CD14-positive monocyte (primary cell): ENCODE measurements at regions not wholly inside any gene's neighbourhood (a gene's known extent, or its start where the extent isn't known, plus 50 kb on each side); places are given as distances from the start of the nearest gene placed in this dataset.

ENCODE experiments used
- DNase-seq, 3 donors: peaks; one replicate each; pipeline ENCODE4 v3.0.0-alpha.2; 2011 to 2022
- H2AFZ ChIP-seq: 2 replicates; pipeline ENCODE4 v1.6.0; 2012; ENCODE audit warnings: mild to moderate bottlenecking, low read depth, low read length, inconsistent platforms; ENCODE audit not compliant: insufficient read depth, poor library complexity, severe bottlenecking
- H3K27ac ChIP-seq, 2 donors: 1 replicate in 1 of 2; 2 replicates in 1 of 2; pipeline ENCODE4 v1.5.1; 2012 to 2013; ENCODE audit warnings: low read length in 2 of 2, control low read depth in 1 of 2, inconsistent platforms in 1 of 2, low read depth in 1 of 2, mild to moderate bottlenecking in 1 of 2
- H3K27me3 ChIP-seq, 2 donors: one replicate each; pipeline versions ENCODE4 v1.6.0 to v1.6.1; 2011 to 2013; ENCODE audit warnings: low read length in 2 of 2; ENCODE audit not compliant: control insufficient read depth in 2 of 2, insufficient read depth in 2 of 2
- H3K36me3 ChIP-seq, 2 donors: replicated peaks in 1 of 2; 1 replicate in 1 of 2; 2 replicates in 1 of 2; pipeline versions ENCODE4 v1.5.1 to v1.6.1; 2012 to 2013; ENCODE audit warnings: low read length in 2 of 2, control low read depth in 1 of 2, inconsistent platforms in 1 of 2, mild to moderate bottlenecking in 1 of 2; ENCODE audit not compliant: insufficient read depth in 2 of 2, control insufficient read depth in 1 of 2
- H3K4me1 ChIP-seq, 2 donors: 1 replicate in 1 of 2; 2 replicates in 1 of 2; pipeline versions ENCODE4 v1.5.1 to v1.6.1; 2012 to 2013; ENCODE audit warnings: low read length in 2 of 2, control low read depth in 1 of 2, inconsistent platforms in 1 of 2, mild to moderate bottlenecking in 1 of 2, moderate library complexity in 1 of 2; ENCODE audit not compliant: insufficient read depth in 2 of 2, control insufficient read depth in 1 of 2
- H3K4me2 ChIP-seq: replicated peaks from 2 replicates; pipeline ENCODE3; 2012; ENCODE audit warnings: low read length, moderate library complexity, mild to moderate bottlenecking; ENCODE audit not compliant: poor library complexity, severe bottlenecking; ENCODE audit errors: extremely low read depth
- H3K4me3 ChIP-seq, 3 experiments: fragments of 200-600 bp in 1 of 3; sonication (generic) in 1 of 3; replicated peaks in 1 of 3; 1 replicate in 2 of 3; 2 replicates in 1 of 3; pipeline ENCODE4 v1.5.1; 2011 to 2013; ENCODE audit warnings: low read length in 3 of 3, mild to moderate bottlenecking in 3 of 3, control low read depth in 2 of 3, low read depth in 2 of 3, inconsistent platforms in 1 of 3, moderate library complexity in 1 of 3
- H3K79me2 ChIP-seq: 2 replicates; pipeline ENCODE4 v1.6.0; 2012; ENCODE audit warnings: mild to moderate bottlenecking, control low read depth, inconsistent platforms, low read length, moderate library complexity; ENCODE audit not compliant: insufficient read depth
- H3K9ac ChIP-seq: 2 replicates; pipeline ENCODE4 v1.6.0; 2017; ENCODE audit warnings: low read length, mild to moderate bottlenecking; ENCODE audit not compliant: insufficient read depth, poor library complexity, severe bottlenecking
- H3K9me3 ChIP-seq, 2 donors: replicated peaks in 1 of 2; 1 replicate in 1 of 2; 2 replicates in 1 of 2; pipeline versions ENCODE4 v1.5.1 to v1.6.1; 2012 to 2013; ENCODE audit warnings: low read length in 2 of 2, control low read depth in 1 of 2; ENCODE audit not compliant: control insufficient read depth in 1 of 2, insufficient read depth in 1 of 2
- H4K20me1 ChIP-seq: 2 replicates; pipeline ENCODE4 v1.6.0; 2012; ENCODE audit warnings: mild to moderate bottlenecking, low read length, control low read depth, moderate library complexity; ENCODE audit not compliant: insufficient read depth
- H3K27ac Mint-ChIP-seq, 7 donors: one replicate each; pipeline ENCODE4 v1.8.0; 2020; ENCODE audit warnings: mild to moderate bottlenecking in 7 of 7, mixed read lengths in 7 of 7, moderate library complexity in 6 of 7, inconsistent platforms in 2 of 7
- H3K27me3 Mint-ChIP-seq, 3 donors: one replicate each; pipeline ENCODE4 v1.8.0; 2021 to 2022; ENCODE audit warnings: low read depth in 3 of 3, mild to moderate bottlenecking in 3 of 3, mixed read lengths in 3 of 3, moderate library complexity in 3 of 3, inconsistent platforms in 1 of 3
- H3K36me3 Mint-ChIP-seq, 2 donors: one replicate each; pipeline ENCODE4 v1.8.0; 2020; ENCODE audit warnings: mixed read lengths in 2 of 2, inconsistent platforms in 1 of 2, mild to moderate bottlenecking in 1 of 2
- H3K4me1 Mint-ChIP-seq: one replicate; pipeline ENCODE4 v1.8.0; 2020; ENCODE audit warnings: mild to moderate bottlenecking, mixed read lengths
- H3K4me3 Mint-ChIP-seq, 2 donors: one replicate each; pipeline ENCODE4 v1.8.0; 2020; ENCODE audit warnings: mild to moderate bottlenecking in 2 of 2, mixed read lengths in 2 of 2, moderate library complexity in 1 of 2
- H3K9me3 Mint-ChIP-seq, 7 donors: one replicate each; pipeline ENCODE4 v1.8.0; 2020 to 2022; ENCODE audit warnings: mixed read lengths in 7 of 7, mild to moderate bottlenecking in 6 of 7, moderate library complexity in 6 of 7, inconsistent platforms in 2 of 7
- CTCF ChIP-seq: fragments of 200-600 bp; IDR thresholded peaks from one replicate; pipeline ENCODE4 v1.8.0; 2022; ENCODE audit warnings: antibody characterized with exemption, mild to moderate bottlenecking
- WGBS: methylation state at CpG from one replicate; pipeline ENCODE4 v1.1.5; 2013; ENCODE audit warnings: missing lambda C conversion rate; ENCODE audit not compliant: insufficient coverage; 5-methylcytosine and 5-hydroxymethylcytosine counted together
- intact Hi-C, 2 donors: fragments of 100-400 bp; cut with micrococcal nuclease; formaldehyde crosslinking; loops; one replicate each; pipeline versions ENCODE4 v1.15.0 to v1.15.1; 2023

GRCh38 chr6:93968126-93968525, 548.8 kb upstream of the EPHA7 start:
- Mint-ChIP-seq H3K36me3 (no peaks in the 10 kb centered on the region), H3K27ac (no peak overlapping the region), H3K4me1 (no peaks in the 10 kb centered on the region), H3K27me3 (peaks cover 0 to 2% (median 0%) of the 10 kb centered on the region in 3 donors), H3K4me3 (no peak overlapping the region), H3K9me3 (peaks cover 0 to 2% (median 0%) of the 10 kb centered on the region in 7 donors)
- H3K79me2 ChIP-seq = no peaks in the 10 kb centered on the region
- 100% methylated on average over 1 of the region's 4 CpGs for WGBS
- no peak overlapping the region for H3K27ac ChIP-seq
- no peak for DNase-seq
- no peak overlapping the region for H3K4me2 ChIP-seq
- no peaks in the 10 kb centered on the region for H4K20me1 ChIP-seq
- H3K36me3 ChIP-seq = no peaks in the 10 kb centered on the region
- no peak overlapping the region for H3K4me3 ChIP-seq
- no peak overlapping the region for H2AFZ ChIP-seq
- intact Hi-C loops = no loop called here
- H3K27me3 ChIP-seq = no peaks in the 10 kb centered on the region
- no peak overlapping the region for H3K9ac ChIP-seq
- no peak for TF ChIP-seq CTCF
- H3K4me1 ChIP-seq = no peaks in the 10 kb centered on the region
- H3K9me3 ChIP-seq = no peaks in the 10 kb centered on the region

GRCh38 chr6:93964926-93965325, 545.6 kb upstream of the EPHA7 start:
- Histone ChIP-seq H3K4me2 (no peak overlapping the region), H3K79me2 (no peaks in the 10 kb centered on the region), H3K36me3 (no peaks in the 10 kb centered on the region), H4K20me1 (no peaks in the 10 kb centered on the region), H3K9ac (no peak overlapping the region), H3K27ac (no peak overlapping the region), H3K27me3 (no peaks in the 10 kb centered on the region), H3K4me3 (no peak overlapping the region), H2AFZ (no peak overlapping the region), H3K4me1 (no peaks in the 10 kb centered on the region), H3K9me3 (no peaks in the 10 kb centered on the region)
- no CpG with 5 or more reads among the region's 1 CpG for WGBS
- Mint-ChIP-seq H3K4me1 (no peaks in the 10 kb centered on the region), H3K9me3 (peaks cover 0 to 1% (median 0%) of the 10 kb centered on the region in 7 donors), H3K4me3 (no peak overlapping the region), H3K27ac (no peak overlapping the region), H3K27me3 (no peaks in the 10 kb centered on the region), H3K36me3 (no peaks in the 10 kb centered on the region)
- TF ChIP-seq CTCF = no peak
- no peak for DNase-seq
- intact Hi-C loops = no loop called here
